Hematopoietic multipotent progenitor cell treated with erythropoietin and hydrocortisone succinate and interleukin-3 and kit ligand, for 15 days (in vitro differentiated cells): ENCODE measurements at regions not wholly inside any gene's neighbourhood (a gene's known extent, or its start where the extent isn't known, plus 50 kb on each side); places are given as distances from the start of the nearest gene placed in this dataset.
"Not testable (repeated sequence)": the region's sequence is repeated elsewhere in the genome, so short reads cannot be mapped to it uniquely, and the experiment has no call there.

Experiments
- DNase-seq: peaks from one replicate; pipeline ENCODE4 v3.0.0-alpha.2; 2015; ENCODE audit warnings: low spot score

DNA sequence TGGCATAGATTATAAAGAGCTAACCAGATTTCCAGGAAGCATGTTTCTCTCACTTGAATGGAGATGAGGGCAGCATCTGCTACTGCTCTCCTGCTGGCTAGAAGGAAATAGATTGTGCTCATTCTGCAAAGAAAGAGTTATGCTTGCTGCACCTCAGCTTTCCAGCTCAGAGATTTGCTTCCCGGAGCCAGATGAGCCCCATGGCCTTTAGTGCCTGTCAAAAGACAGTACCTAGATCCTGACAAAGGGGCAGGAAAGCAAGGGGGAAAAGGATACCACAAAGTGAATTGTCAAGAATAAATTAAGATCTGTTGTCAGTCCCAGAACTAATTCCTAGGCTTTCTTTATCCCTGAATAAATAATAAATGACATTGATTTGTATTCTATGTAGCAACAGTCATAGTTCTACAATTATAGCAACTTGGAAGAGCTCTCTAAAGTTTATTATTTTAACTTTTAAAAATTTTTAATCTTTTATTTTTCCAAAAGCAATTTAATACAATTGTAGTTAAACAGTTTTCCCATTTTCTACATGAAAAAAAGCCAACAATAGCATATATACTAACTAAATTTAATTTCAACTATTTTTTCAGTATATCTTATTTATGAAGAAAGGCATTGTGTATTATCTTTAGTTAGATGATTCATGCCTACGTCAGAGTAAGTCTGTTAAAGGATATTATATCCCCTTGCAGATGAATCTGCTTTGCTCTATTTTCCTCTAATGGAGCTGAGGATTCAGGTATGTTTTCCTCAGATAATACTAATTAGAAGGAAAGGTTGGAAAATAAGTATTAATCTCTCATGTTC lies 306.1 kb upstream of the DDI1 start:
- DNase-seq = no peak

DNA sequence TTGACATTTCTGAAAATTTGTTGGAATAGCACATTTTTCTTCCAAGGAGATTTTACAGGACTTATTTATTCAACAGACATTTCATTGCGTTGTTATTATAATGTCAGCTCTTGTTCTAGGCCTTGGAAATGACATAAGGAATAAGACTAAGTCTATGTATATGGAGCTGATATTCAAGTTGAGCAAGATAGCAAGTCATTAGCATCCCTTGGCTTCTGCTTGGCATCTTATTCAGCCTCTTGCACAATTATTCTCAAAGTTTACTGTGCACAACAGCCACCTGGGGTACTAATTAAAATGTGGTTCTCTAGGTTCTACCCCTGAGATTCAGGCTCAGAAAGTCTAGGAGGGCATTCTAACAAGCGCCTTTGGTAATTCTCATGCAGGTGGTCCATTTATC lies 304.8 kb upstream of the DDI1 start:
- no peak for DNase-seq

GRCh38 chr11:103733889-103734288 lies 302.6 kb upstream of the DDI1 start:
- DNase-seq = no peak

DNA sequence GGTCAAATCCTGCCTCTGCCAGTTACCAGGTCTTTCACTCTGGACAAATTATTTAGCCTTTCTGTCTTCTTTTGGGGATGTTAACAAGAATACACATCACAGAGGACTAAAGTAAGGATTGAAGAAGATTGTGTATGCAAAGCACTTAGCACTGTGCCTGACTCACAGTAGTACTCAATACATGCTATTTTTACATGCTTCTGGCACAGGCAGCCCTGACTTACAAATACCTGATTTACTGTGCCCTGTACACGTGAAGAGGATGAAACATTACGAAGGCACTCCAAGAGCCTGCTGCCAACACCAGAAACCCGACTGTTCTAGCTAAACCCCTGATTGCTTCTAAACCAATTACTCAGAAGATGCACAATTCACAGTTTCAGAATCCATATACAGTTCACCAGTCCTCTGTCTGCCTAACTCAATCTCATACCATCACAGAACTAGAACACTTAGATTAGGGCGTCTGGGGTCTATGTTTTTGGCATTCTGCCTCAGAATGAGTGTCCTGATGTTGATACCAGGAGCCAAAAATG lies 300.9 kb upstream of the DDI1 start:
- DNase-seq = no peak

DNA sequence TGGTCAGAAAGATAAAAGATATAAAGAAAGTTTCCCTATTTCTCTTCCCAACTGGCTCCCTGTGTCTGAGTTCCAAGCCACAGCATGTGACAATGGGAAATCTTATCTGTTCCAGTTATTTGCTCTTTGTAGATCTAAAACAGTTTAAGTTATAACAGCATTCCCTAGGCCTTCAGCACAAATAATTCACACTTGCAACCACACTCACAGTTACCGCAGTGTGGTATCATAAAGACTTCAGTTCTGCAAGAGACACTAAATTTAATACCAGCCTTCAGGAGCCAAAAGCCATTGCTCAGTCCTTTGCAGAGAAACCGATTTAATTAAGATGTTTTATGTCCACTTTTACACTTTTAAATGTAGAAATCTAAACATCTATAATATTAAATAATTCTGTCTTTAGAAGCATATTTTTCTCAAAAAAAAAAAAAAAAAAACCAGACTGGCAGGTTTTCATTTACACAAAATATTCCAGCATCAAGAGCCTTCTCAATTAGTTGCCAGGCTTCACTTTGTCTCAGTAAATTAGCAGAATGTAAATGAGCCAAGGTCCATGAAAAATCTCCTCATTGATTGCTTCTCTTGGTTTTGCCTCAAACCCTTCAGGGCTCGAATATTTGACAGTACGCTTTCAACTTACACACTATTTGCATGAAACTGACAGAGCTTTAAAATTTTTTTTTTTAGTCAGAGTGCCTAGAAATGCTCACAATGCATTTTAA lies 300.0 kb upstream of the DDI1 start:
- DNase-seq = no peak

GRCh38 chr11:103737037-103737622 lies 299.3 kb upstream of the DDI1 start:
- DNase-seq = no peak

- no peak for DNase-seq
Observed at GRCh38 chr11:103737747-103738146, 298.7 kb upstream of the DDI1 start.

- not testable (repeated sequence) for DNase-seq
Observed at GRCh38 chr11:103739074-103739796, 297.2 kb upstream of the DDI1 start.

DNA sequence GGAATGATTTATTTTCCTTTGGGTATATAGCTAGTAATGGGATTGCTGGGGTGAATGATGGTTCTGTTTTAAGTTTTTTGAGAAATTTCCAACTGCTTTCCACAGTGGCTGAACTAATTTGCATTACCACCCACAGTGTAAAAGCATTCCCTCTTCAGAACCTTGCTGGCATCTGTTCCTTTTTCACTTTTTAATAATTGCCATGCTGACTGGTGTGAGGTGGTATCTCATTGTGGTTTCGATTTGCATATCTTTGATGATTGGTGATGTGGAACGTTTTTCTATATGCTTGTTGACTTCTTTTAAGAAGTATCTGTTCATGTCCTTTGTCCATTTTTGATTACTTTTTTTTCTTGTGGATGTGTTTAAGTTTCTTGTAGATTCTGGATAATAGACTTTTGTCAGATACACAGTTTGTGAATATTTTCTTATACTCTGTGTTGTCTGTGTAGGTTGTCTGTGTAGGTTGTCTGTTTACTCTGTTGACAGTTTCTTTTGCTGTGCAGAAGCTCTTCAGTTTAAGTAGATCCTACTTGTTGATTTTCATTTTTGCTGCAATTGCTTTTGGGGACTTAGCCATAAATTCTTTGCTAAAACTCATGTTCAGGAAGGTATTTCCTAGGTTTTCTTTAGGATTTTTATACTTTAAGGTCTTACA lies 291.8 kb upstream of the DDI1 start:
- no peak for DNase-seq

DNA sequence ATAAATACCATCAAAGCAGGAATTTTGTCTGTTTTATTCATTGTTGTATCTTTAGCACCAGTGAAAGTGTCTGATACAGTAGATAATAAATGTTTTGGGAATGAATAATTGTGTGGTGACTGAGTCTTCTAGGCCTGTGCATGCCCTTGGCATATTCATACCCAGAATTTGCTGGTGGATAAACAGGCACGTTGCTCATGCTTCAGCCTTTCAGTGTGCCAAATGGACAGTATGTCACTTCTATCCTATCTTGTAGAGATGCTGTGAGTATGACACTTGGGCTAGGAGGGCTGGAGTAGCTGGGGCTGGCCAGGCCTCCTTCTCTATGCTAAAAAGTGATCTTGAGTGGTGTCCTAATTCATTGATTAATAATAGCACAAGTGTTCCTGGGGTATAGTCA lies 287.3 kb upstream of the DDI1 start:
- DNase-seq = no peak

DNA sequence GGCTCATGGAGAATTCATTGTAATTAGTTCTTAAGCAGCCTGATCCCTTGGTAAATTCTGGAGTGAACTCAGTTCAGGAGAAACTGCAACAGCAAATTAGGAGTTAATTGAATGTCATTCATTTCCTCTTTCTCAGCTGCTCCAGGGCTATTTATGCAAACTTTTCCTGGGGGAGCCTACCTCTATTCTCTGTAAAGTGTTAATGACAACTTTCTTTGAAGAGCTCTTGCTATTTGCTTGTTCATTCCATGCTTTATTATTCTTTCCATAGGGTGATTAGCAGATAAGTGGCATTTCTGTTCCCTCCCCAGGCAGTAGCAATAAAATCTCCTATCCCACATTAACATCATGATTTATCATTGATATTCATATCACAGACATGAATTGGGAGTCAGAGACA lies 267.6 kb upstream of the DDI1 start:
- no peak for DNase-seq

GRCh38 chr11:103773059-103773458 lies 263.4 kb upstream of the DDI1 start:
- DNase-seq = no peak

- no peak for DNase-seq
Observed at GRCh38 chr11:103773537-103773936, 262.9 kb upstream of the DDI1 start.

DNA sequence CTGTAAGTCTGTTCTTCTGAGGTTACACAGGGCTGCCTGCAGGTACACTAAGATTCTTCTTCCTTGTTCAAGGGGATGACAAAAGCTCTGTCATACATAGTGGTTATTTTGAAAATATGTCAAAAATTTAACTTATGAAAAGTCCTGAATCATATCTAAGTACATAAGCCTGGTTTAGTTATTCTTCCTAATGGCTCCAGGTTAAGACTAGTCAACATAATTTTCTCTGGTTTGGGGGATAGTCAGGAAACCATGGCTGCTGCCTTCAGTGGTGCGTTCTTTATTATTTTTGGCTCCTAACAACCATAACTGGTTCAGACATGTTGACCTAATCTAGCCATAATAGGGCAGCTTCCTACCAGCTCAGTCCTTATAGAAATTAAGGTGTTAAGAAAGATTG lies 257.4 kb upstream of the DDI1 start:
- DNase-seq = no peak

DNA sequence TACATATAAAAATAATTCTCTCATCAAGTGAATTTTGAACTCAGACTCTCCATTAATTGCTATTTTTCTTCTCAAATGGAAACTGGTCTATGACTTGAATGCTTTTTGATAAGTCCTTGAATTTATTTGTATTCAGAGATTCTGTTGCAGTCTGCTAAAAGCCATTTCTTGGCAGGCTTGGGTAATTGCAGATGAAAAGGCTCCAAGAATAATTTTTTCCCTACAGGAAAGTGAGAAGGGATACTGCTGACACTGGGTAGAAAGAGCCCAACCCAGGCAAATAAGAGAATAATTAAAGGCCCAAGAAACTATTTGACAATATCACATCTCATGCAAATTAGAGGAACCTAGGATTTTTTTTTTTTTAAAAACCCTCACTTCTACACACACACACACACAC lies 246.5 kb upstream of the DDI1 start:
- DNase-seq = no peak

- no peak for DNase-seq
Observed at GRCh38 chr11:103792981-103793468, 243.4 kb upstream of the DDI1 start.

GRCh38 chr11:103794262-103794661 lies 242.2 kb upstream of the DDI1 start:
- DNase-seq = no peak

- no peak for DNase-seq
Observed at GRCh38 chr11:103798026-103798425, 238.4 kb upstream of the DDI1 start.

- no peak for DNase-seq
Observed at GRCh38 chr11:103798446-103798845, 238.0 kb upstream of the DDI1 start.

- DNase-seq = no peak
Observed at GRCh38 chr11:103800406-103801114, 235.9 kb upstream of the DDI1 start.

- DNase-seq = no peak
Observed at GRCh38 chr11:103803062-103803461, 233.4 kb upstream of the DDI1 start.
